H1 (cell line): ENCODE measurements at regions not wholly inside any gene's neighbourhood (a gene's known extent, or its start where the extent isn't known, plus 50 kb on each side); places are given as distances from the start of the nearest gene placed in this dataset.

Source experiments
- BACH1 ChIP-seq: IDR thresholded peaks from 2 replicates; pipeline ENCODE4 v1.6.1; 2012; ENCODE audit warnings: low read length, improper control_type of control experiment
- CREB1 ChIP-seq: IDR thresholded peaks from 2 replicates; pipeline ENCODE4 v1.6.1; 2012; ENCODE audit warnings: inconsistent platforms
- RBBP5 ChIP-seq: IDR thresholded peaks from 2 replicates; pipeline ENCODE4 v1.7.1; 2012; ENCODE audit warnings: low read depth, mild to moderate bottlenecking, inconsistent platforms, low read length, moderate library complexity, borderline replicate concordance
- TBP ChIP-seq: IDR thresholded peaks from 2 replicates; pipeline ENCODE4 v1.6.1; 2011; ENCODE audit warnings: low read depth, low read length, improper control_type of control experiment
- TF ChIP-seq, protein P1 (sequence below): IDR thresholded peaks from 2 replicates; pipeline ENCODE4 v1.6.1; 2012; ENCODE audit warnings: low read length, inconsistent platforms
- TF ChIP-seq, protein P2 (sequence below): IDR thresholded peaks from 2 replicates; pipeline ENCODE4 v1.6.1; 2012; ENCODE audit warnings: inconsistent platforms

DNA sequence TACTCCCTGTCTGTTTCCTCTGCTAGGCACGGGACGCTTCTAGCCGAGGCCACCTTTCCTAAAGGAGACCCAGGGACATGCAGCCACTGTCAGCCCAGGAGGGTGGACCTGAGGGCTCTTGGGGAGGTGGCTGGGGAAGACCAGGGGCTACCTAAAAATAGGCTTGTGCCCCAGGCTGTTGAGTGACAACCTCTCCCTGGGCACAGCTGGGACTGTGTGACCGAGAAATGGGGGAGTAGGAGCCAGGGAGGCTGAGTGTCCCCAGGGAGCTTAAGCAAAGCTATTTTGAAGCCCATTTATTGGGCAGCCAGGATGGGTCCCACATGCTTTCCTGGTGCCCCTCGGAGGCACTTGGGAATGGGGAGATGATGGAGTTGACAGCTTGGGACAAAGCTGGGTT lies 63.8 kb downstream of the CALML3 start (continued):
- TF ChIP-seq, protein P1, sequence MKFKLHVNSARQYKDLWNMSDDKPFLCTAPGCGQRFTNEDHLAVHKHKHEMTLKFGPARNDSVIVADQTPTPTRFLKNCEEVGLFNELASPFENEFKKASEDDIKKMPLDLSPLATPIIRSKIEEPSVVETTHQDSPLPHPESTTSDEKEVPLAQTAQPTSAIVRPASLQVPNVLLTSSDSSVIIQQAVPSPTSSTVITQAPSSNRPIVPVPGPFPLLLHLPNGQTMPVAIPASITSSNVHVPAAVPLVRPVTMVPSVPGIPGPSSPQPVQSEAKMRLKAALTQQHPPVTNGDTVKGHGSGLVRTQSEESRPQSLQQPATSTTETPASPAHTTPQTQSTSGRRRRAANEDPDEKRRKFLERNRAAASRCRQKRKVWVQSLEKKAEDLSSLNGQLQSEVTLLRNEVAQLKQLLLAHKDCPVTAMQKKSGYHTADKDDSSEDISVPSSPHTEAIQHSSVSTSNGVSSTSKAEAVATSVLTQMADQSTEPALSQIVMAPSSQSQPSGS: no peak
- TF ChIP-seq, protein P2, sequence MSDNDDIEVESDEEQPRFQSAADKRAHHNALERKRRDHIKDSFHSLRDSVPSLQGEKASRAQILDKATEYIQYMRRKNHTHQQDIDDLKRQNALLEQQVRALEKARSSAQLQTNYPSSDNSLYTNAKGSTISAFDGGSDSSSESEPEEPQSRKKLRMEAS: no peak
- no peak for TF ChIP-seq TBP
- no peak for TF ChIP-seq CREB1
- no peak for TF ChIP-seq RBBP5
- no peak for TF ChIP-seq BACH1
